ENCODE measurements at regions not wholly inside any gene's neighbourhood (a gene's known extent, or its start where the extent isn't known, plus 50 kb on each side); places are given as distances from the start of the nearest gene placed in this dataset.

- TF ChIP-seq, protein P1, sequence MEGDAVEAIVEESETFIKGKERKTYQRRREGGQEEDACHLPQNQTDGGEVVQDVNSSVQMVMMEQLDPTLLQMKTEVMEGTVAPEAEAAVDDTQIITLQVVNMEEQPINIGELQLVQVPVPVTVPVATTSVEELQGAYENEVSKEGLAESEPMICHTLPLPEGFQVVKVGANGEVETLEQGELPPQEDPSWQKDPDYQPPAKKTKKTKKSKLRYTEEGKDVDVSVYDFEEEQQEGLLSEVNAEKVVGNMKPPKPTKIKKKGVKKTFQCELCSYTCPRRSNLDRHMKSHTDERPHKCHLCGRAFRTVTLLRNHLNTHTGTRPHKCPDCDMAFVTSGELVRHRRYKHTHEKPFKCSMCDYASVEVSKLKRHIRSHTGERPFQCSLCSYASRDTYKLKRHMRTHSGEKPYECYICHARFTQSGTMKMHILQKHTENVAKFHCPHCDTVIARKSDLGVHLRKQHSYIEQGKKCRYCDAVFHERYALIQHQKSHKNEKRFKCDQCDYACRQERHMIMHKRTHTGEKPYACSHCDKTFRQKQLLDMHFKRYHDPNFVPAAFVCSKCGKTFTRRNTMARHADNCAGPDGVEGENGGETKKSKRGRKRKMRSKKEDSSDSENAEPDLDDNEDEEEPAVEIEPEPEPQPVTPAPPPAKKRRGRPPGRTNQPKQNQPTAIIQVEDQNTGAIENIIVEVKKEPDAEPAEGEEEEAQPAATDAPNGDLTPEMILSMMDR (IDR thresholded peaks at IDR 0.05; ENCODE audit: low read length), result no peak
- TF ChIP-seq EZH2 (IDR thresholded peaks at IDR 0.05; ENCODE audit: borderline replicate concordance, low read length), result no peak
Measured at GRCh38 chr2:18422432-18423165, 137.9 kb downstream of the RDH14 start.
